SK-N-SH treated with all-trans-retinoic acid at 6 μM for 48 hours (cell line): ENCODE measurements at regions not wholly inside any gene's neighbourhood (a gene's known extent, or its start where the extent isn't known, plus 50 kb on each side); places are given as distances from the start of the nearest gene placed in this dataset.
"Not testable (repeated sequence)": the region's sequence is repeated elsewhere in the genome, so short reads cannot be mapped to it uniquely, and the experiment has no call there.

Experiments used
- ATAC-seq: fragments of 200-7000 bp; cut with Tn5 transposase; 3 replicates; pipeline ENCODE4 v1.9.1; 2020; ENCODE audit warnings: mild to moderate bottlenecking, moderate library complexity
- ARNTL ChIP-seq: fragments of 450-650 bp; formaldehyde crosslinking; IDR thresholded peaks from 2 replicates; pipeline ENCODE4 v1.5.0; 2020; ENCODE audit warnings: low read depth, mild to moderate bottlenecking, moderate library complexity, borderline replicate concordance
- BACH2 ChIP-seq: fragments of 250-450 bp; sonication (Bioruptor Pico); IDR thresholded peaks from 2 replicates; pipeline ENCODE4 v1.9.0; 2021; ENCODE audit warnings: mild to moderate bottlenecking, borderline replicate concordance
- CREB5 ChIP-seq: fragments of 250-450 bp; sonication (Bioruptor Pico); IDR thresholded peaks from 2 replicates; pipeline ENCODE4 v1.5.1; 2020; ENCODE audit warnings: low read depth, mild to moderate bottlenecking, moderate library complexity
- CSDC2 ChIP-seq: fragments of 250-450 bp; sonication (Bioruptor Pico); IDR thresholded peaks from 2 replicates; pipeline ENCODE4 v1.5.0; 2020; ENCODE audit warnings: mild to moderate bottlenecking, moderate library complexity
- CSRNP3 ChIP-seq: fragments of 250-450 bp; sonication (Bioruptor Pico); IDR thresholded peaks from 2 replicates; pipeline ENCODE4 v1.5.1; 2021; ENCODE audit warnings: mild to moderate bottlenecking, moderate library complexity
- ESRRG ChIP-seq: fragments of 250-450 bp; sonication (Bioruptor Pico); IDR thresholded peaks from 2 replicates; pipeline ENCODE4 v1.6.1; 2021; ENCODE audit warnings: mild to moderate bottlenecking
- GLIS3 ChIP-seq: fragments of 250-450 bp; sonication (Bioruptor Pico); IDR thresholded peaks from 2 replicates; pipeline ENCODE4 v1.5.0; 2020; ENCODE audit warnings: mild to moderate bottlenecking, moderate library complexity
- ISL1 ChIP-seq: fragments of 250-450 bp; sonication (Bioruptor Pico); IDR thresholded peaks from 2 replicates; pipeline ENCODE4 v2.1.2; 2022; ENCODE audit warnings: mild to moderate bottlenecking, moderate library complexity
- PATZ1 ChIP-seq: fragments of 250-450 bp; sonication (Bioruptor Pico); IDR thresholded peaks from 2 replicates; pipeline ENCODE4 v1.8.0; 2020; ENCODE audit warnings: mild to moderate bottlenecking, moderate library complexity, borderline replicate concordance
- POU6F1 ChIP-seq: fragments of 250-450 bp; sonication (Bioruptor Pico); IDR thresholded peaks from 2 replicates; pipeline ENCODE4 v1.8.0; 2021; ENCODE audit warnings: low read depth, mild to moderate bottlenecking, moderate library complexity, borderline replicate concordance
- PPARA ChIP-seq: fragments of 250-450 bp; sonication (Bioruptor Pico); IDR thresholded peaks from 2 replicates; pipeline ENCODE4 v1.5.0; 2020; ENCODE audit warnings: mild to moderate bottlenecking, borderline replicate concordance
- RARB ChIP-seq: fragments of 250-450 bp; sonication (Bioruptor Pico); IDR thresholded peaks from 2 replicates; pipeline ENCODE4 v1.8.0; 2021; ENCODE audit warnings: mild to moderate bottlenecking, moderate library complexity
- SNAI2 ChIP-seq: fragments of 250-450 bp; sonication (Bioruptor Pico); IDR thresholded peaks from 2 replicates; pipeline ENCODE4 v1.5.0; 2020; ENCODE audit warnings: mild to moderate bottlenecking, moderate library complexity
- TCF4 ChIP-seq: fragments of 250-450 bp; sonication (Bioruptor Pico); IDR thresholded peaks from 2 replicates; pipeline ENCODE4 v1.8.0; 2021; ENCODE audit warnings: mild to moderate bottlenecking, moderate library complexity, borderline replicate concordance
- TOX ChIP-seq: fragments of 250-450 bp; sonication (Bioruptor Pico); IDR thresholded peaks from 2 replicates; pipeline ENCODE4 v1.8.0; 2021; ENCODE audit warnings: mild to moderate bottlenecking, moderate library complexity, borderline replicate concordance
- TSHZ2 ChIP-seq: fragments of 250-450 bp; sonication (Bioruptor Pico); IDR thresholded peaks from 2 replicates; pipeline ENCODE4 v1.5.0; 2020; ENCODE audit warnings: mild to moderate bottlenecking, moderate library complexity
- ZC3H10 ChIP-seq: fragments of 250-450 bp; sonication (Bioruptor Pico); IDR thresholded peaks from 2 replicates; pipeline ENCODE4 v1.5.1; 2021; ENCODE audit warnings: mild to moderate bottlenecking, moderate library complexity
- ZFP3 ChIP-seq: fragments of 250-450 bp; sonication (Bioruptor Pico); IDR thresholded peaks from 2 replicates; pipeline ENCODE4 v1.5.0; 2020; ENCODE audit warnings: mild to moderate bottlenecking, moderate library complexity
- ZFP30 ChIP-seq: fragments of 450-650 bp; formaldehyde crosslinking; IDR thresholded peaks from 2 replicates; pipeline ENCODE4 v1.5.0; 2022; ENCODE audit warnings: mild to moderate bottlenecking, moderate library complexity
- ZNF565 ChIP-seq: fragments of 450-650 bp; formaldehyde crosslinking; conservative IDR thresholded peaks from 2 replicates; pipeline ENCODE4 v1.5.0; 2020; ENCODE audit warnings: low read depth, mild to moderate bottlenecking, moderate library complexity
- ZNF70 ChIP-seq: fragments of 450-650 bp; formaldehyde crosslinking; IDR thresholded peaks from 2 replicates; pipeline ENCODE4 v1.5.0; 2020; ENCODE audit warnings: mild to moderate bottlenecking, moderate library complexity

- ATAC-seq: not testable (repeated sequence)
Observed at GRCh38 chr9:74090921-74091320, 406.2 kb upstream of the RORB start.

GRCh38 chr9:74092491-74092834 lies 404.7 kb upstream of the RORB start:
- no peak for ATAC-seq
- no peak for TF ChIP-seq ZFP30
- no peak for TF ChIP-seq SNAI2
- TF ChIP-seq ISL1 (CRISPR knock-in tag): no peak
- TF ChIP-seq, all 23 proteins: peak for 0

- not testable (repeated sequence) for ATAC-seq
Observed at GRCh38 chr9:74094037-74094436, 403.1 kb upstream of the RORB start.

GRCh38 chr9:74094766-74095165 lies 402.4 kb upstream of the RORB start:
- no peak for ATAC-seq
- TF ChIP-seq GLIS3 (CRISPR knock-in tag): no peak
- no peak for TF ChIP-seq CSRNP3
- no peak for TF ChIP-seq BACH2 (CRISPR knock-in tag)
- TF ChIP-seq ZFP3 (CRISPR knock-in tag): no peak
- no peak for TF ChIP-seq ZNF565 (CRISPR knock-in tag)
- no peak for TF ChIP-seq TCF4 (CRISPR knock-in tag)
- TF ChIP-seq ARNTL (CRISPR knock-in tag): no peak
- no peak for TF ChIP-seq SNAI2
- TF ChIP-seq TOX (CRISPR knock-in tag): no peak
- TF ChIP-seq ESRRG (CRISPR knock-in tag): no peak

- ATAC-seq: no peak
- TF ChIP-seq ESRRG (CRISPR knock-in tag) (no peak), TCF4 (CRISPR knock-in tag) (no peak), ZFP30 (no peak), BACH2 (CRISPR knock-in tag) (no peak), ZNF565 (CRISPR knock-in tag) (no peak)
Observed at GRCh38 chr9:74095925-74096324, 401.2 kb upstream of the RORB start.

GRCh38 chr9:74096420-74096819 lies 400.7 kb upstream of the RORB start:
- TF ChIP-seq ZC3H10 (CRISPR knock-in tag) (no peak), ZFP3 (CRISPR knock-in tag) (no peak), BACH2 (CRISPR knock-in tag) (no peak), PATZ1 (CRISPR knock-in tag) (no peak), ISL1 (CRISPR knock-in tag) (no peak), PPARA (CRISPR knock-in tag) (no peak), CSDC2 (CRISPR knock-in tag) (no peak), ZNF70 (CRISPR knock-in tag) (no peak), GLIS3 (CRISPR knock-in tag) (no peak), ESRRG (CRISPR knock-in tag) (no peak), TCF4 (CRISPR knock-in tag) (no peak), CREB5 (CRISPR knock-in tag) (no peak), TSHZ2 (CRISPR knock-in tag) (no peak), SNAI2 (no peak), RARB (CRISPR knock-in tag) (no peak), ZFP30 (no peak), ZNF565 (CRISPR knock-in tag) (no peak), POU6F1 (no peak)
- ATAC-seq: no peak
